GM12891 (cell line): ENCODE measurements at regions not wholly inside any gene's neighbourhood (a gene's known extent, or its start where the extent isn't known, plus 50 kb on each side); places are given as distances from the start of the nearest gene placed in this dataset.
A peak's percentile ranks its signal among the peaks of the same experiment; 100 is the strongest.

Experiments
- POLR2A ChIP-seq: IDR thresholded peaks from 2 replicates; pipeline ENCODE4 v1.6.1; 2011; ENCODE audit warnings: low read depth, low read length, control low read depth
- POLR2AphosphoS5 ChIP-seq: IDR thresholded peaks from 2 replicates; pipeline ENCODE4 v1.6.1; 2011; ENCODE audit warnings: low read depth, low read length, control low read depth
- POU2F2 ChIP-seq: IDR thresholded peaks from 2 replicates; pipeline ENCODE4 v1.6.1; 2011; ENCODE audit warnings: low read depth, mild to moderate bottlenecking, control low read depth, low read length, moderate library complexity
- SPI1 ChIP-seq: IDR thresholded peaks from 2 replicates; pipeline ENCODE4 v1.6.1; 2011; ENCODE audit warnings: low read depth, low read length, control low read depth
- TAF1 ChIP-seq: IDR thresholded peaks from 2 replicates; pipeline ENCODE4 v1.6.1; 2011; ENCODE audit warnings: low read depth, low read length, control low read depth

DNA sequence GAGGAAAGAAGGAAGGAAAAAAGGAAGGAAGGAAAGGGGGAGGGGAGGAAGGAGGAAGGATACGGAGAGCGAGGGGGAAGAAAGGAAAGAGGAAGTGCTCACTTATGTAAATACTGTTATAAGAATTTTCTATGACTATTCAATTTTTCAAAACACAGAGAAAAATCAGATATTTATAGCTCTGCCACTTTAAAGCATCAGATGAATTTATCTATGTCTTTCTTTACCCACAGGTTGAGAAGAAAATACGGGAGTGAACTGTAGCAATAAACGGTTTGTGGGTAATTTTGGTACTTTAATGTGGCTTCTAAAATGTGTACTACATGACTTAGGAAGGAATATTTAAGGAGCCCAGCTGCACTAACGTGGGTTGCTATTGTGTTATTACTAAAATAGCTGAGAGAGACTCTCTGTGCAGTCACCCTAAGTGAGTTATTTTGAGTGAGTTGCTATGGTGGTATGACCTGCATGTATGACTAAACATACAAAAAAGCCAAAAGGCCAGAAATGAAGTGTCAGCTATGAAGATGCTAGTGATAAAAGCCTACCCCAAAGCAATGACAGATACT, 225.5 kb downstream of the SOD2 start:
- TF ChIP-seq POU2F2 (no peak), POLR2A (no peak), SPI1 (peak; percentile 94), POLR2AphosphoS5 (no peak), TAF1 (no peak)
